HPDE6-E6E7 (cell line): ENCODE measurements at regions not wholly inside any gene's neighbourhood (a gene's known extent, or its start where the extent isn't known, plus 50 kb on each side); places are given as distances from the start of the nearest gene placed in this dataset.

Source experiments
- DNase-seq: peaks from one replicate; pipeline ENCODE4 v3.0.0; 2011; ENCODE audit warnings: missing footprints; ENCODE audit errors: extremely low spot score

DNA sequence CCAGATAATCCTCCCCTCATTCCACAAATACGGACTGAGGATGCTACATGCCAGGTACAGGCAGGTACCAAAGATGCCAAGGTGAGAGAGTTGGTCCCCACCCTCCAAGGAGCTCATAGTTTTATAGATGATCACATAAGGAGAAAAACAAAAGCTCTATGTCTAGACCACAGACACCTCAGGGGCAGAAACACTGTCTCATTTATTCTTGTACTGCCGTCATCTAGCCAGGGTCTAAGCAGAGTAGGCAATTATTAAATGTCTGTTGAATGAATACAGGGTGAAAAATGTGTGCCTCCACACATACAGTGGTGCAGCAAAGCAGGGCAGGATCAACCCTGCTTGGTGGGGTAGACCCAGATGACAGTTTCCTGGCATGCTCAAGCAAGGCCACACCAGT is 439.8 kb upstream of the JARID2 start:
- DNase-seq, result no peak

DNA sequence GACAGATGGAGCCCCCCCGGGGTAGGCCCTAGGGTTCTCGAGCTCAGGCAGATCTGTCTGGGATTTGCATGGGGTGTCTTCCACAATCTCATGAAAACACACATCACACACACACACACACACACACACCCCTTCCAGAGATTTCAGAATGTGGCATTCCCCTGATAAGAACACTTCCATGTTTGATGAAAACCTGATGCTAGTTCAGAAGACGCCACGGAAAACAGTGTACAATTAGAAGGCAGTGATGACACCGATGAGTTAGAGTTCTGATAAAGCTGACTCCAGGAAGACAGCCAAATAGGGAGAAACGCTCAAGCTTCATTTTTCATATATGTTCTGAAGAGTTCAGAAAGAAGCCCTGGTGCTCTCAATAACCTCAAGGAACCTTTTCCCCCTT is 438.7 kb upstream of the JARID2 start:
- DNase-seq, result no peak

DNA sequence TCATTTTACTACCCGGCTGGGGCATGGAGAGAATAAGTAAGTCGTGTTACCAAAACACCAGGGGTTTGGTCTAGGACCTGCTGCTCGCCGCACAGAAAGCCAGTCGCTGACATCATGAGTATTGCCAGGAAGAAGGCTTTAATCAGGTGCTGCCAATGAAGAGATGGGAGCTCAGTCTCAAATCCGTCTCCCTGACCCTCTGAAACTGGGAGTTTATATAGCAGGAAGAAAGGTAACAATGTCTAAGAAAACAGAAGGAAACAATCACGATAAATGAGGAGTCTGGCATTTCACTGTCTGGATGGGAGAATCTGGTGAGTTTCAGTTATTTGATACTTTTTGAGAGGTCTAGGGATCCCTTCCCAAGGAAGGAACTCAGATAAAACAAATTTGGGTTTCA is 437.9 kb upstream of the JARID2 start:
- no peak for DNase-seq

DNA sequence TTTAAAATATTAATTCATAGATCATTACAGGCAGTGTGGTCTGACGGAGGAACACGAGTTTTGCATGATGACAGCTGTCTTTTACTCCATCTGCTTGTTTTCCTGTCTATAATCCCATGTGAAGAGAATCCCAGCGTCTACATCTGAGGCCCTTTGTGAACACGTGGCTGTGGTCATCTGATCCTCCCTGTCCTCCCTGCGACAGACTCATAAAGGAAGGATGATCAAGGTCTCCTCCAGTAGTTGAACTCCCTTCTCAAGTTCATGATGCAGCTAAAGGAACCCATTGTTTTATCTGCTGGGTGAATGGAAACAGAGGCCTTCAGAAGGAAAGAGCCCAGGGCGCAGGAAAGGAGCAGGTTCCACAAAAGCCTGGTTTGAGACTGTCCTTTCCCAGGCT is 435.8 kb upstream of the JARID2 start:
- DNase-seq, result no peak

DNA sequence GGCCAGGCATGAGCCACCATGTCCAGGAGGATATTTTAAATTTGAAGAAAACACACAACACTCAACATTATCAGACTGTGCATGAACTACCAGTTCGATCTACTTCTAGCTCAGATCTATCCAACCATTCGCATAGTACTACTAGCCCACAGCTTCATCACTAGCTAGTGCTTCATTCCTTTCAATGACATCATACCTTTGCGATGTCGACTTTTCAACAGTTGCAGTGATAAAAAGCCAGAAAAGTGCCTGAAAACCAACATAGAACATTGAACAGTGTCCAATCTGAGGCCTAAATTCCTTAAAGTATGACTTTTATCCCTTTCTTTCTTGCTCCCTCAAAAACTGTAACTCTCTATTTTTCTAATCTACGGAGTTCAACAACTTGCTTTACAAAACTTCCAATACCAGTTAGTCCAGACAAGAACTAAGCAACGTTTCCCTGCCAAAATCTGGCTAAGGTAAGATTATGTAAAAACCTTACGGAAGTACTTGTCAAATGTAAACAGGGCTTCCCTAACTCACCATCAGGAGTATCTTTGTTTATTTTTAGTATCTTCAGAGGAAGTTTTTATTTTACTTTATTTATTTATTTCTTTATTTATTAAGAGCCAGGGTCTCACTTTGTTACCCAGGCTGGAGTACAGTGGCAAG is 434.0 kb upstream of the JARID2 start:
- DNase-seq, result no peak

DNA sequence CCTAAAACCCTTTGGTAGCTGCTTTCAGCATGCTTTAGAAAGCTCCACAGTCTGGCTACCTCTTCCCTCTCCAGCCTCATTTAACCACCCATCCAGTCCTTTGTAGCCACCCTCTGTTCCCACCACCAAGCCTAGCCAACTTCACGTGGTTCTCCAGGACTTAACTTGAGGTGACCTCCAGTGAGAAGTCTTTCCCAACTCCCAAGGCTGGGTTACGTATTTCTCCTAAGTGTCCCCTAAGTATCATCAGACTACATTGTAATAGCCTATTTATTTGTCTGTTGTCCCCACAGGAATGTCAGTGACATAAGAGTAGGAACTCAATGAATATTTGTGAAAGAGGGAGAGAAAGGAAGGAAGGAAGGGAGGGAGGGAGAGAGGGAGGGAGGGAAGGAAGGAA is 431.9 kb upstream of the JARID2 start:
- no peak for DNase-seq

DNA sequence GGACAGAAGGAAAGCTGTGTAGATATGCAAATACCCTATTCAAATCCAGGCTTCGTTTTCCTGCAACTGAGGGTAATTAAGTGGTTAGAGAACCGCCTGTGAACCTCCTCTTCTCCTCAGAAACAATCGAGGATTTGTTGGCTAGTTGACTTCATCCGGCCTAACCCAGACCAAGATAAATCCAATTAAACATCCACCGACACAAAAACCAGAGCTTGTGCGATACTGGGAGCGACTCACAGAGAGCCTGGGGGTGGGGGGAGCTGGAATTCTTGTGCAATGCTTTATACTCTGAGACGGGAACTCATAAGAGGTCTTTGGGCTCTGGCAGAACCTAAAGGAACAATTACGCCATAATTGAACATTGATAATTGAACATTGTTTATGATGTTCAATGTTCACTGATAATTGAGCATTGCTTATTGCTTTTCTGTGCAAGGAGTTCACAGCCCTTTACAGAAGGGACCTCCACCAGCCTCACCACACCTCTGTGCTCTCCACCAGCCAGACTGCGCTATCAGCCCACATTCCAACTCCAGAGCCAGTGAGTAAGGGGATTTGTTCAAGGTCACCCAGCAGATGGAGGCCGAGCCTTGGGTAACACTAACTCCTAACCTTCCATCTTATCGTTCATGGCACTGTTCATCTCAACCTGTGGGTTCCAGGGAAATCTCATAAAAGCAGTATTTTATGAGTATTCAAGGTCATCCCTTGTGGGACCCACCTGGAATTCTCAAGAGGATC is 429.6 kb upstream of the JARID2 start:
- DNase-seq, result no peak

DNA sequence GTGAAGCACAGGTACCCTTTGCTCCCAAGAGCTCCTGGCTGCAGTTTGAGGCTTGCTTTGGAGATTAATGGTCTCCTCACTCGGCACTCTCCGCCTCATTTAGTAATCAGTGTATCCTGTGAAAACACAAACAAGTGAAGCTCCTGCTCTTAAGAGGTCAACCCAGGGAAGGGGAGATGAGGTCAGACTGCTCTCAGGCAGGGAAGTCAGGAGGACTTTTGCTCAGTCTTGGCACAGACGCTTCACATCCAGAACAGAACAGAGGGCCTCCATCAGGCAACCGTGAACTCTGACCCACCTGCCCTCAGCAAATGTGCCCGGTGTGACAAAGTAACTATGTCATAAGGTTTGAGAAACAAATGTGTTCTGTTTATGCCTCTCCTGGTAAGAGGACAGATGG is 428.8 kb upstream of the JARID2 start:
- DNase-seq, result no peak

DNA sequence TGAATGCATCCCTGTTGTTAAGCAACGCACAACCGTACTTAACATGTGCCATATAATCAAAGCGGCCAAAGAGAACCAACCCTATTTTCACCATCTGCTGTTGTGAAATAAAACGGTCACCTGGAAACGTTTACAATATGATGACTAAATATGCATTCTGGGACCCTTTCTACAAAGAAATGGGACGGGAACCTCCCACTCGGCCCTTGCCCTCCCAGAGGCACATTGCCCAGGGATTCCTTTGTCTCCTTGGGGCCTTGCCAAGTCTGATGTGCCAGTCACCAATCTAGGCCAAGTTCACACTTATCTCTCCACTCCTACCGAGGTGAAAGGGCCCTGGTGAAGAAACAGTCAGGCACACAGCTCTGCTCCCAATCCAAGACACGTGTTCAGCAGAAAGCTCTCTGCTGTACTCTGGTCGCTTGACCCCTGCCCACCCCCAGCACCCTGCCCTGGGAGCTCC is 427.4 kb upstream of the JARID2 start:
- DNase-seq, result no peak

DNA sequence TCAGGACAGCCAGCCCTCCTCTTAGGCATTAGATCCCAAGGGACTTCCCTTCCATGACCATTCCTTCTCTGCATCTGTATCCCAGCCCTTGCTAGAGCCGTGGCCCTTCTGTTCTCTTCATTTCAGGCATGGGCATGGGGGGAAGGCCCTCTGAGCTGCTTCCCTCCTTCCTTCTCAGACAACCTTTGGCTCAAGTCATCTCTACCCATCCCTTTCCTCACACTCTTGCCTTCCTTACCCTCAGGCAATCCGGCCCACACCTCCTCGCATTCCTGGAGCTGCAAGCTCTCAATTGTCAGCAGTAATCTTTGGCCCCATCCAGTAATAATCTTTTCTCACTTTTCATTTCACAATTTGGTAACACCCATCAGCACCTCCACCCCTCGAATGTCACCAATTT is 426.9 kb upstream of the JARID2 start:
- no peak for DNase-seq

DNA sequence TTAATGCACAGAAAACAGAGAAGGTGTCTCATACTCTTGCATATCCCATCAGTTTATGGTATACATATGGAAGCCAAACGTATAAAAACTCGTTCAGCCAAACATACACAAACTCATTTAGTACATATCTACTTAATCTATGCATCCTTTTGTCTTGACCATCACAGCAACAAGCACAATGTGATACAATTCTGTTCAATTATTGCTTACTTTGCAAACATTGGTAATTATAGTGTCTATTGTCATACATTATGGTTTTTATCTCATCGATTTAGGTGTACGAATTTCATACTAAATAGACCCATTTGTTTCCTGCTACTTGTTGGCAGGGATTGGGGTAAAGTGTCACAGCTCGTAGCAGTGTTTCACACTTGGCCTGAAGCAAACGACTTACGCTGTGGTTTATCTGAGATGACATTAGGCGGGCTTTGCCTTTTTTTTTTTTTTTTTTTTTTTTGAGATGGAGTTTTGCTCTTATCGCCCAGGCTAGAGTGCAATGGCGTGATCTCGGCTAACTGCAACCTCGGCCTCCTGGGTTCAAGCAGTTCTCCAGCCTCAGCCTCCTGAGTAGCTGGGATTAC is 425.9 kb upstream of the JARID2 start:
- DNase-seq, result no peak

DNA sequence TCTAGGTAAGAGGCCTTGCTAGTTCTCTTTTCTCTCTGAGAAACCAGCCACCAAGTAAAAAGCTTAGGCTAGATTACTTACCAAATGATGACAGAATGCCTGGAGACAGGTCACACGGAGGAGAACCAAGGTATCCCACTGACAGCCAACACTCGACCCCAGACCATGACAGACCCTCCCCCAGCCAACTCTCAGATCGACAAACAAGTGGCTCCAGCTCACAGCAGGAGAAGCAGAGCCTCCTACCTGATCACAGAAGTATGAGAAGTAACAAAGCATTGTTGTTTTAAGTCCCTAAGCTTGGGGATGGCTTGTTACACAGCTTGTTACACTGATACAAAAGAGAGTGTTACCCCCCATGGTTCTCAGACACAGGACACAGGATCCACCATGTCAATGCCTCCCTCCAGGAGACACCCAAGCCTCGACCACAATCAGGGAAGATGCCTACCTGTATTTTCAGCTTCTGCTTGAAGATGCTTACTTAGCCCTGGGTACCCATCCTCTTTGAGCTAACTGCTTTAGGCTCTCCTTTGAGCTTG is 423.8 kb upstream of the JARID2 start:
- DNase-seq, result no peak

DNA sequence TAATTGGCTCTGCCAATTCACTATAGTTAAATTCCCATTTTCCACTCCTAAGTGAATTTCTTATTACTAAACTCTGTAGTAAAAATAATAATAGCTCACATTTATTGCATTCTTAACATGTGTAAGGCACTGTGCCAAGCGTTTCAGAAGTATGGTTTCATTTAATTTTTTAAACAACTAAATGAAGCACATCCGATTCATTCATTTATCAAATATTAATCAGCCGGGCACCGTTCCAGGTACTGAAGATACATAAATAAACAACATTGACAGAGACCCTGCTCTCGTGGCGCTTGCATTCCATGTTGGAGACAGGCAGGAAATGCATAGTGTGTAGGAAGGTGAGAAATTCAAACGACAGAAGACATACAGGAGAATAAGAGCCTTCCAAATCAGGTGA is 423.2 kb upstream of the JARID2 start:
- no peak for DNase-seq

DNA sequence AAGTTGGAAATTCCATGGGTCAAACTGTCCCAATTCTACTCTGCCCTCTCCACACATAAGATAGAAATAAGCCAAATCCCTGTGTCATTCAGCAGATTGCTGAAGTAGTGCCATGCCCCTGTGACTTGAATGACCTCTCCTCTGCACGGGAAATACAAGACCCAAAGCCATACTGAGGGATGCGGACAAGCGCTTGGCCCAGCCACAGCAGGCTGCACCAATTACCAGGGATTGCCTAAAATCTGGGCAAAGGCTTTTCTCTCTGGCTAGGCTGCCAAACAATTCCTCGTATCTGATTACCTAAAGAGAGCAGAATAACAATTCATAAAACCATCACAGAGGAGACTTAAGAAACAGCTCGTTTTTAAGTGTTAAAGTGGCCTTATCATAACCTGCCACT is 421.8 kb upstream of the JARID2 start:
- no peak for DNase-seq

DNA sequence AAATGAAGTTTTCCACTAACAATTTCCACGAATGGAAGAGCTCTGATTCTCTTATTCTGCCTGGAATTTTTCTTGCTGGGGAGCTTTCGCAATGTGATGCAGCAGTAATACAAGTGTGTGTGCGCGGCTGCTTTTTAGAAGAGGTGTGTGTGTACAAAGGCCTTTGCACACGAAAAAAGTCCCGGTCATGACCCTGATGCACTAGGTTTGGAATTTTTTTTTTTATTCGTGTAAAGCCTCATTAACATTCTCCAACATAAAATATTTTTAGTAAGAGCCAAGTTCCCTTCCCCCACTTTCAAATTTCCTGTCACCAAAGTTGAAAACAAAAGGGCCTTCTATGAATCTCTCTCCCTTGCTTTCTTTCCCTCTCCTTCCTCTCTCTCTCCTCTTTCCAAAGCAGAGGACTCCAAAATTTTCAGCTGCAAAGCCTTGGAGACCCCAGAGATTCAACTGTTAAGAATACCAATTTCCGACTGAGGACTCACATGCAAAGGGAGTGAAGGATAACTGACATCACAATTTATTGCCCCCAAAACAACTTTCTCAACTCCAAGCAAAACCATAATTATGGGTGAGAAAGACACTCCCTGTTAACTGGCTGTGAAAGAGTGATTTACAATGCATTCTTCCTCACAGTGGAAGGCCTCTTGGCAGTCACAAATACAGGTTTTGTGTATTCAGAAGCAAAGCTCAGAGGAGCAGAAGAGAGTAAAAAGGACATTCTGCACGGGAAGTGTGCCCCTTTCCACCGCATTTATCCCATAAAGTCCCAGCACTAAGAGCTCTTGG is 421.2 kb upstream of the JARID2 start:
- DNase-seq, result no peak

DNA sequence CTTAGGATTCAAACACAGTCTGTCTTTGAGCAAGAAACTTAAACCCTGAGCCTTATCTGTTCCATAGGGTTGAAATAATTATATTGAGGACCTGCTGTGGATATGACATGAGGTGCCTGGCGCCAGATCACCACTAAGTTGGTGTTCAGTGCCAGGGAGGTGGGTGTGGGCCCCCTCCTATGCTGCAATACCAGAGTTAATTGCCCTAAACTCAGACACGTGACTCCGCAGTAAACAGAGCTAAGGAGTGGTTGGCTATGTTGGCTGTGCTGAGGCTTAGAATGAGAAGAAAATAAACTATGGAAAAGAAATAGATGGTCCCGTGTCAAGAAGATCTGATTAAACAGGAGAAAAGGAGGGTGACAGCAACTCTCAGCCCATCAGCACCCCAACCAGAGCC is 419.4 kb upstream of the JARID2 start:
- DNase-seq, result no peak

DNA sequence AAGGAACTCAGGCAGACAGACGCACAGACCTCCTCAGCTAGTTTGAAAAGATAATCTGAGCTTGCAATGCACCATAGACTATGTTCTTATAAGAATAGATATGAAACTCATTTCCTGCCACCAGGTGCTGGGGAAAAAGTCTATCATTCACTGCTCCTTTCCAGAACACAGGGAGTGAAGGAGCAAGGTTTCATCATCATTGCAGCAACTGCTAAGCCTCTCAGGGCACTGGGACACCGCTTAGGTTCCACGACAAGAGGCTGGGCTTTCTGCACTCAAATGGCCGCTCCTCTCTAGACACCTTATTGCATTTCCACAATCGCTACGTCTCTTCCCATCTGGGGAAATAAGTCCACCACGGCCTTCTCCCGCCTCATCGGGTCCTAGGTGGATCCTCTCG is 418.5 kb upstream of the JARID2 start:
- DNase-seq, result no peak

DNA sequence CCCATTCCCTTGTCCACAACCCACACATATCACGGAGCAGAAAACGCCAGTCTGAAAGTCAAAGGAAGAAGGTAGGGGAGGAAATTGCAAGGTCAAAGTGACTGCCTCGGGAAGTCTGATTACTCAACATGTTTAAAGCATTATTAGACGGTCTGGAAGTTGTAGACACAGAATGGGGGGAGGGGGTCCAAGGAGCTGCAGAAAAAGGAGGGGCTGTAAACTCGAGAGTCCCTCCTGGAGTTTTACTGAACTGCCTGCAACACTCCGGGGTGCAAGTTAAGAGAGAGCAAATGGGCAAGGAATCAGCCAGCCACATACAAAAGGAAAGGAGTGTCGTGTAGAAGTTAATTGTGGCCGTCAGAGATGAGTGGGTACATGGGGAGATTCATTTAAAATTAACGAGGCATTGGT is 417.7 kb upstream of the JARID2 start:
- no peak for DNase-seq

DNA sequence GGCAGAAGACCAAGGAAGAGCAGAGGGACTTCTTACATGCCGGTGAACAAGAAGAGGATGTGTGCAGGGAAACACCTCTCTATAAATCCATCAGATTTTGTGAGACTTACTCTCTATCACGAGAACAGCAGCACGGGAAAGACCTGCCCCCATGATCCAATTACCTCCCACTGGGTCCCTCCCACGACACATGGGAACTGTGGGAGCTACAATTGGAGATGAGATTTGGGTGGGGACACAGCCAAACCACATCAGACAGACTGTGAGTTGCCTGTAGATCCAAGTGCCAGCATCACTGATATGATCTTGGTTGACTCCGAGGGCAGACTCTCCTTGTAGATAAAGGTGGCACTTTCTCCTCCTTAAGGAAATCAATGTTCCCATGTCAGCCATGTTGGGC is 414.8 kb upstream of the JARID2 start:
- DNase-seq, result no peak

DNA sequence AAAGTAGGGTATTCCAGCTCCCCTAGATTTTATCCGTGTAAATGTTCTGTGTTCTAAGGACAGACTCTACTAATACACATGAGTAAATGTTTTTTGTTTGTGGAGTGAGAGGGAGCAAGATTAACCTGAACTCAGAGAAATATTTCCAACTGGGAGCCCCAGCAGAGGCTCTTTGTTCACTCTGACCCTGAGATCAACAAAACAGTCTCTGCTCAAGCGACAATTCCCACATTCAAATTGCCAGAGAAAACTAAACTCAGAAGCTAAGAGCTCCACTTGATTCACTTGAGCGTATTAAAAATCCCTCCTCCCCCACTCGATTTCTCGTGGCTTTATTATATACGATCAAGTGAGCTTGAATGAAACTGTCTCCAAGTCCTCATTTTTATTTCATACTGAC is 413.9 kb upstream of the JARID2 start:
- DNase-seq, result no peak

DNA sequence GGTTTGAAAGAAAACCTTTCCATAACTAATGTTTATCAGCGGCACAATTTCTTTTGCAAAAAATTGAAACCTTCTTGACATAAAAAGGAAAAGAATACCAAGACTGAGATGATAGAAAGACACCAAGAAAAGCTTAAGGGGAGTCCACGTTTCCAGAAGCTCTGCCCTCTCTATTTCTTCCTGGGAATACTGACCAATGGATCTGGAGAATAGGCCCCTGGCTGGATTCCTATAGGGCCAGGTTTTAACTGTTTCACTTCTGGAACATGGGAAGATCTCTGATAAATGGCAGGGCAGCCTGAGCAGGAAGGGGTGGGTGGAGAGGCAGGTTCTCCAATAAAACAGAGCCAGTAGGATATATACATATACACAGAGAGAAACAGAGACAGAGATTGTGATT is 413.4 kb upstream of the JARID2 start:
- no peak for DNase-seq

DNA sequence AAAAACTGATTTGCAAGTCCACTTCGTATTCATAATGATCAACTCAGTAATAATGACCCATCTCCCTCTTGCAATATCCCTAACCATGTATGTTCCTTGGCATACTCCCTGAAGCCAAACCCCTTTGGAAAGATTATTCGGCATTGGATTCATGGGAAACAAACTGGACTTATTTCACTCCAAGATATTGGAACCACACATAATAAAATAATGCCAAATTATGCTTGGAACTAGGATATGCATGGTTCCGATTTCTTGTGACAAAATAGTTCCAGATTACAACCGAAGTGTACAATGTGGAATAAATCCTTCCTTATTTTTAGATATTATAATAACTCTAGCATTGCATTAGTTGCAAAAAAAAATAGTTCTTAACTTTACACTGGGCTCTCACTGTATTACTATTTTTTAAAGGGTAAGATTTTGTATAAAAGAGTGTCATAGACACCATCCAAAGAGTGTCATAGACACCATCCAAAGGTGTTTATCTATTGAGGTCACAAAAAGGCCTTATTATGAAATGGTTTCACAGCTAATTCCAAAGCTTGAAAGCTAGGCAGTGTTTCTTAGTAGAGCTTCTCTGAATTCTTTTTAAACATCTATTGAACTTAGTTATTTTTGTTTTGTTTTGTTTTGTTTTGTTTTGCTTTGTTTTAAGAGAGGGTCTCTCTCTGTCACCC is 410.9 kb upstream of the JARID2 start:
- no peak for DNase-seq
